ENCODE measurements at regions not wholly inside any gene's neighbourhood (a gene's known extent, or its start where the extent isn't known, plus 50 kb on each side); places are given as distances from the start of the nearest gene placed in this dataset.

- Histone ChIP-seq H3K4me1 (ENCODE audit: insufficient read depth, low read length) (no peaks in the 10 kb centered on the region), H3K9me3 (ENCODE audit: insufficient read depth, low read depth, low read length) (no peaks in the 10 kb centered on the region), H3K27ac (ENCODE audit: low read length) (no peak overlapping the region), H3K4me3 (ENCODE audit: low read length) (no peak overlapping the region), H3K36me3 (ENCODE audit: insufficient read depth, low read depth, low read length) (no peaks in the 10 kb centered on the region), H3K9ac (ENCODE audit: low read depth, low read length) (no peak overlapping the region), H3K27me3 (ENCODE audit: insufficient read depth, low read length) (no peaks in the 10 kb centered on the region)
These were observed 187.1 kb upstream of the DDI1 start for GRCh38 chr11:103849366-103849765.

- no peak overlapping the region for H3K9ac ChIP-seq (ENCODE audit: low read depth, low read length)
- H3K9me3 ChIP-seq (ENCODE audit: insufficient read depth, low read depth, low read length) = no peaks in the 10 kb centered on the region
- H3K36me3 ChIP-seq (ENCODE audit: insufficient read depth, low read depth, low read length) = no peaks in the 10 kb centered on the region
- H3K27me3 ChIP-seq (ENCODE audit: insufficient read depth, low read length) = no peaks in the 10 kb centered on the region
- H3K27ac ChIP-seq (ENCODE audit: low read length) = no peak overlapping the region
- H3K4me1 ChIP-seq (ENCODE audit: insufficient read depth, low read length) = no peaks in the 10 kb centered on the region
- no peak overlapping the region for H3K4me3 ChIP-seq (ENCODE audit: low read length)
These were observed 185.8 kb upstream of the DDI1 start for GRCh38 chr11:103850419-103851165.

- Histone ChIP-seq H3K9me3 (ENCODE audit: insufficient read depth, low read depth, low read length) (no peaks in the 10 kb centered on the region), H3K27me3 (ENCODE audit: insufficient read depth, low read length) (no peaks in the 10 kb centered on the region), H3K4me1 (ENCODE audit: insufficient read depth, low read length) (no peaks in the 10 kb centered on the region), H3K27ac (ENCODE audit: low read length) (no peak overlapping the region), H3K36me3 (ENCODE audit: insufficient read depth, low read depth, low read length) (no peaks in the 10 kb centered on the region), H3K4me3 (ENCODE audit: low read length) (no peak overlapping the region), H3K9ac (ENCODE audit: low read depth, low read length) (no peak overlapping the region)
These were observed 185.2 kb upstream of the DDI1 start for GRCh38 chr11:103851166-103851651.
